GM19397 (cell line): ENCODE measurements at regions not wholly inside any gene's neighbourhood (a gene's known extent, or its start where the extent isn't known, plus 50 kb on each side); places are given as distances from the start of the nearest gene placed in this dataset.
"Not testable (repeated sequence)": the region's sequence is repeated elsewhere in the genome, so short reads cannot be mapped to it uniquely, and the experiment has no call there.

Experiments
- ATAC-seq: cut with Tn5 transposase; IDR thresholded peaks from one replicate; pipeline ENCODE4 v1.9.1; 2021; ENCODE audit warnings: mild to moderate bottlenecking, moderate library complexity; ENCODE audit not compliant: unreplicated experiment

DNA sequence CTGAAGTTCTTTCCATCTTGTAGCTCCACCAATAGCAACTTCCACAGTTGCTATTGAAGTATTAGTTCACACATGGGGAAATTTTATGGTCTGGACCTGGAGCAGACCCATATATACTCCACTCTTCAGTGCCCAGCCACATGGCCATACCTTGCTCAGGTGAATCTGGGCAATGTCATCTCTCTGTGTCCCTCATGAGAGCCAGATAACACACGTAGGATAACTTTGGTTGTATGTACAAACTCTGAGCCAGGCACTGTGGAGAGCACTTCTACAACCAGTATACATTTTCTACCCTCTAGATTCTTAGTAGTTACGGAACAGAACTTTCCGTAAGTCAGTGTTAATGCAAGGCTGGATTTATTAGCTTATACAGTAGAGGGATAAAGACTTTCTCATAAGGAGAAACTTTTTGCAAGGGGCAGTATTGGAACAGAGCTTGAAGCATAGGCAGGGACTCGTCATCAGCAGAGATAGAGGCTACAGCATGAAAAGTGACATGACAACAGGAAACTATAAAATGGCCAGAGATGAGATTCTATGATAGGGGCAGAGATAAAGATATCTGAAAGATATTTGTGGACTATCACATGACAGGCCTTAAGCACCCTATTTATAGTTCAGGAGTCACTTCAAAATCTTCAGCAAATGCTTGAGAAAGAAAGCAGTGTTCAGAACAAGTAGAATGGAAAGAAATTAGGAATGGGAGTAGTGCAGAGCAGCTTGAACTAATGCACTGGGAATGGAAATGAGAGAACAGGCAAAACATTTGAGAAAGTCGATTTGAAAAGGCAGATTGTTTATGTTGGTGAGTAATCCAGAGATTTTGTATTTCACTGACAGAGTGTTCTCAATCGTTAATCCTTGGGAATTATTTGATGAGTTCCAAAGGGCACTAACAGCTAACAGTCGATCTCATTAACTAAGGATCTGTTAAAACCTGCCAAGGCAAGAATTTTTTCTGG lies 481.8 kb downstream of the USP25 start:
- no peak for ATAC-seq

DNA sequence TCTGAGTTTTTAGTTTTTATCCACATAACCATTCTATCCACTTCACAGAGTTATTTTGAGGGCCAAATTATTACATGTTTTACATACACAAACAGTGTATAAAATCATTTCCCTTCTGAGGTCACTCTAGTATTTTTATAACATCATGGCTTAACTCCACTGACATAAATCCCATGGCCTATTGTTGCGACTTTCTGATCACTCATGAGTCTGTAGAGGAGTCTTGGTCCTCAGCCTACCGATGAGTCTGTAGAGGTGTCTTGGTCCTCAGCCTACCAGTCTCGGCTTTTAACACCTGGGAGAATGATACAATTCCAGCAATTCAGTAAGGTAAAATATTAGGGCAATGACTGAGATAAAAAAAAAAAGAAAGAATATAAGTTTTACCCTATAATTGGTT lies 483.7 kb downstream of the USP25 start:
- ATAC-seq = no peak

DNA sequence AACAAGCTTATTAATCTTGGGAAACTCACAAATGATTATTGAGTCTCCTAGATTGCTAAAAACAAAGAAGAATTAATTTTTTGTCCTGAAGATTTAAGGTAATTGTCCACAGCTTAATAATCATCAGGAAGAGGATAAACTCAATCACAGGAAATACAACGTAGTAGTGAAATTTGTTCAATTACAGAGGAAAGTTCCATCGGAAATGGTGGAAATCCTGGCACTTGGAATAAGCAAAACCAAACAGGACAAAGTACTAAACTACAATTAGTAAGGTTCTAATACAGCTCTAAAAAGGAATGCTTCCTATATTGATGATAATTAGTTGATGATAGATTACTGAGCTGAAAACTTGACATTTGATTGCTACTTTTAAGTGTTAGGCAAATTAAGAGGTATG lies 485.4 kb downstream of the USP25 start:
- ATAC-seq = no peak

DNA sequence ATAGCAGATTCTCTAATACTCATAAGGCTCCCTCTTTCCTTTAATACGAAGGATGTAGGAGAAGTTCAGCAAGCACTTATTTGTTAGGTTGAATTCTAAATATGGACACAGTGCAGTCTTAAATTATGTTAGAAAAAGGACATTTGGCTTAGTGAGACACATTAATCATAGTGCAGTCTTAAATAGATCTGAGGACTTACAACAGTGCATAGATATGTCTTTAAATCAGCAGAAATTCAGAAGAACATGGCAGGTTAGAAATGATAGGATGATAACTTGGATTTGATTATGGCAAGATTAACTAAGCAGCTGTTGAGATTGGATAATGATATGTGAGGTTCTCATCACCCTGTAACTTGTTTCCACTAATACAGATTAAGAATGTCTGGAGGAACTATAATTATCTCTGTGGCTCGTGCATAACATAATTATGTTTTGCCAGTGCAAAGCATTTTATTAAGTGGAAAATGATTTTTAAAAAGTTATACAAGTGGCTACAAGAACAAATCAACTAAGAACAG lies 485.9 kb downstream of the USP25 start:
- ATAC-seq = no peak

DNA sequence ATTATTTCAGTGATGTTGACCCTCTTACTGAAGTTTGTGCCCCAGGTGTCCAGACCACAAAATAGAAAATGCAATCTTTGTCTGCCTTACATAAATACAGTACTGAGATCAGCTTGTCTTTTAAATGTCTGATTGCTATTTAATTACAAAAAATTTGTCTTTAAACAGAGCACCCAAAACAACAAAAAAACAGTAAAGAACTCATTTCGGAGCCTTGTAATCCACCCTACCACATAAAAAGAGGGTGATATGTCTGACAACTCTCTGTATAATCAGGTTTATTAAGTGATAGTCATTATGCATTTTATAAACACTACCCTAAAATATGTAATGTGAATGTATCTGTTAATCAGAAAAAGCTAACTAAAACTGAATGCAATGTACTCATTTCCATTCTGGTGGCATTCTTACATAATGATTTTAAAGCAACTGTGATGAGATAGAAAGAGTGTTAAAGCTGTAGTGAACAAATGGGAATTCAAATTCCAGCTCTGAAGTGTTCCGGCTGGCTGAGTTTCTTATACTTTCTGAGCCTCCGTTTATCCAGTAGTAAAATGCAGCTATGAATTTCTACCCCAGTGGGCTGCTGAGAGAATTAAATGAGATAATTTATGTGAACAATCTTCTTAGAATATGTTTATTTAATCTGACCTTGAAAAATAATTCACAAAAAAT lies 486.6 kb downstream of the USP25 start:
- ATAC-seq = no peak

DNA sequence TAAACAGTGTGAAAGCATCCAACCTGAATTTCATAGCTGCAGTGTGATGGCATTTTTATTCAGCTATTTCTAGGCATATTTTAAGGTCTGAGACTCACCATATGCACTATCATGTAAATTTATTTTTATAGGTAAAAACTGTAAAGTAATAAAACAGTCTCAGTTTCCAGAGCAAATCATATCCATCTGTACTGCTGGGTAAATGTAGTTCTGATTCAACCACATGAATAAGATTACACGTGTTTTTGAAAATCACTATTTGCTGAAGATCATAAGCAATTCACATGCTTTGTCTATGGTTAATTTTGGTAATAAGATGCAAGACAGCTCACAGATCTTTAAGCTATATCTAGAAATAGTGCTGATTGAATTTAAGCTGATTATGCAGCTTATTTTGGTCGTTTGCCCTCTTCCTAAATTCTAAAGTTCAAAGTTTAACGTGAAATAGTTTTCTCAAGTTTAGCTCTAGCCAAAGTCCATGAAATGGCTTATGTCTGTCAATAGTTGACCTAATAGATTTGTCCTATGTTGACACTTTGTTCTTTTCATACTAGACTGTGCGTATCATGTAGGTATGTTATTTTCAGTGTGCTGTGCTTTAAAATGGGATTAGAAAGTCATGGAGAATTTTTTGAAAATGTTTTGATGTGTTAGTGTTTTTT lies 489.0 kb downstream of the USP25 start:
- ATAC-seq = no peak

DNA sequence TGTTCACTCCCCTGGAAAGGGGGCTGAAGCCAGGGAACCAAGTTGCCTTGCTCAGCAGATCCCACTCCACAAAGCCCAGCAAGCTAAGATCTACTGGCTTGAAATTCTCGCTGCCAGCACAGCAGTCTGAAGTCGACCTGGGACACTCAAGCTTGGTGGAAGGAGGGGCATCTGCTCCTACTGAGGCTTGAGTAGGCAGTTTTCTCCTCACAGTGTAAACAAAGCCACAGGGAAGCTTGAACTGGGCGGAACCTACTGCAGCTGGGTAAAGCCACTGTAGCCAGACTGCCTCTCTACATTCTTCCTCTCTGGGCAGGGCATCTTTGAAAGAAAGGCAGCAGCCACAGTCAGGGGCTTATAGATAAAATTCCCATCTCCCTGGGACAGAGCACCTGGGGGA lies 495.0 kb downstream of the USP25 start:
- not testable (repeated sequence) for ATAC-seq

DNA sequence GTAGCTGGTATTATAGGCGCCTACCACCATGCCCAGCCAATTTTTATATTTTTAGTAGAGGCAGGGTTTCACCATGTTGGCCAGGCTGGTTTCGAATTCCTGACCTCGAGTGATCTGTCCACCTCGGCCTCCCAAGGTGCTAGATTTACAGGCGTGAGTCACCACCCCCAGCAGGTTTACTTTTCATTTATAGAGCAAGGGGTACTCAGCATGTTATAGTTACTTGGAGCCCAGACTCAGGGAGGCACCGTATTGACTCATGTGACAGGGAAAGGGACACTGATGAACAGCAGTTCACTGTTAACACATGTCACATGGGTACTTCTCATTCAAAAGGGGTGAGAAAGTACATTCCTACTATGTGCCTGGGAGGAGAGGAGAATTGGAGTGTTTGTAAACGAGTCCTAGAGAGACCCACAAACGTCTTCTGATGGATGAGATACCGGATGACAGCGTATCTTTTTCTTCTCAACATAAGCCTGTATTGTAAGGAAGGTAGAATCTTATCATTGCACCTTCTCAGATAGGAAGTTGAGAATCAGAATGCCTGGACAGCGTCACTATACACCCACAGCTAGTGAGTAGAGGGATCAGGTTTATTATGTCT lies 510.0 kb downstream of the USP25 start:
- no peak for ATAC-seq

DNA sequence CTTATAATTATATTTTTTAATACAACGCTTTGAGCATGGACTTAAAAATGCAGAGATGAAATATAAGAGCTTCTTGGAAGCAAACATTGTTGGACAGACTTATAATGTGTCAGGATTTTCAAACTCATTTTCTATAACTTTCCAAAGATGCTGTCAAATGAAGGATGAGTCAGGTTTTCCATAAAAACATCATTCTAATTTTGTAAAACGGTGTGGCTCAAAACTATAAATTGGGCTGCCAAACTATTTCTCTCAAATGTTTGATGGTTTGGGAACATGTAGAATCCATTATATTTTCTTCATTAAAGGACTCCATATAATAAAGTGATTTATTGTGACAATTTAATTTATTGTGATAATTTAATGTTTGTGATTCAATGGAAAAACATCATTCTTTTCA lies 511.2 kb downstream of the USP25 start:
- ATAC-seq = no peak

DNA sequence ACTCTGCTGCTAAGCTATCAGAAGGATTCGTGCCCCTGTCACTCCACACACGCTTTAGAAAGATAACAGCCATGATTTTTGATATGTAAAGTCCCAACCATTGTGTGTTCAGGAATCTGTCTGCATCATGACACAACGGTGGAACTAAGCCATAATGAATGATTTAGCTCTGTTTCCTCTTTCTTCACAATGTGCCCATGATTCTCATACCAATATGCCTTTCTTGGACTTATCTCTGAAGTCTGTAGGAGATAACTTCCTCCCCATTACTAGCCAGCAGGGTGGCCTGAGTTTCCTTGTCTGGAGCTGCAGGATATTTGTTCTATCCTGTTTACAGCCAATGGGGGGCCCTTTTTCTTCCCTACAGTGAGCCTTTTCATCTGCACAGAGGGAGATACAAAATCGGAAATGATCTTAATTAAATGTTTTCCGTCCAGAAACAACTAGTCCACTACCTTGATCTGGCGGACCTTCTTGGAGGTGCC lies 511.7 kb downstream of the USP25 start:
- ATAC-seq = no peak

DNA sequence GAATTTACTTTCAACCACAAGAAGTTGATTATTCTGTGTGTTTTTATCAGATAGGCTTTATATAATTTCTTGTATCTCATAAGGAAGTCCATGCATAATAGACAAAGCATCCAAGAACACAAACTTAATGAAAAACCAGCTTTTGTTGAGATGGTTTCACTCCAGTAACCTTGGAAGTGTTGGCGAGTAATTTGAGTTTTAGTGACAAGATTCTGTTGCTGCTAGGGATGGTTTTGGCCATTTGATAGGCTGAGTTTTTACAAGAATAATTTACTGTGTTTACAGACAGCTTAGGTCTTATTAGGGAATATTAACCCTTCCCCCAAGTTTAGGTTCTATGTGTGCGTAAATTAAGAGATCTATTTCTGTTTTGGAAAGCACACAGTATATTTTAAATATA lies 513.6 kb downstream of the USP25 start:
- ATAC-seq = no peak

DNA sequence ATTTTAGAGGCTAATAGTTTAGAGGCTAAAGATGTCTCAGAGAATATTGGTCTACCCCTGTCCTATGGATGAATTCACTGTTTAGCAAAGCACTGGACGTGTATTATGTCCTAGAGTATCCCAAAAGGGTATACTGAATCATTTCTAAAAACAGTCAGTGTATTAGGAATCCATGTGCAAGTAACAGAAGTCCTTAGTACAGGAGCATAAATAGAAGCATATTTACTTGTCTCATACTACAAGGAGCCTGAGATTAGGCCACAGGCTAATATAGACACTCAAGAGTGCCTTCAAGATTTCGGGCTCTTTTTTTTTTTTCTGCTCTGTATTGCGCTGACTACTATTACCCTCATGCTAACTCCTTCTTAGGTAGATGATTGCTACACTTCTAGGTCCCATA lies 518.9 kb downstream of the USP25 start:
- ATAC-seq = no peak

DNA sequence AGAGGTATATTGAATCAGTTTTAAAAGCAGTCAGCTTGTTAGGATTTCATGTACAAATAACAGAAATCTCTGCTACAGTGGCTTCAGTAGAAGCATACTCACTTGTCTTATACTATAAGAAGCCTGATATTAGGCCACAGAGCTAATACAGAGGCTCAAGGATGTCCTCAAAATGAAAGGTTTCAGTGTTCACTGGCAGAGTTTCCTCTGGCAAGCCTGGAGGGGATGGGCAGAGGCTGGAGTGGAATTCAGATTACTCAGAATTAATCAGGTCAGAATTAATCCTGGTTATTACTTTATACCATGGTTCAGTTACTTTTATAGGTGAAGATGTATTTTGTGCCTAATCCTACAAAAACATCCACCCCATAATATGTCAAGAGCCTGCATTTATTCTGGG lies 520.5 kb downstream of the USP25 start:
- no peak for ATAC-seq

DNA sequence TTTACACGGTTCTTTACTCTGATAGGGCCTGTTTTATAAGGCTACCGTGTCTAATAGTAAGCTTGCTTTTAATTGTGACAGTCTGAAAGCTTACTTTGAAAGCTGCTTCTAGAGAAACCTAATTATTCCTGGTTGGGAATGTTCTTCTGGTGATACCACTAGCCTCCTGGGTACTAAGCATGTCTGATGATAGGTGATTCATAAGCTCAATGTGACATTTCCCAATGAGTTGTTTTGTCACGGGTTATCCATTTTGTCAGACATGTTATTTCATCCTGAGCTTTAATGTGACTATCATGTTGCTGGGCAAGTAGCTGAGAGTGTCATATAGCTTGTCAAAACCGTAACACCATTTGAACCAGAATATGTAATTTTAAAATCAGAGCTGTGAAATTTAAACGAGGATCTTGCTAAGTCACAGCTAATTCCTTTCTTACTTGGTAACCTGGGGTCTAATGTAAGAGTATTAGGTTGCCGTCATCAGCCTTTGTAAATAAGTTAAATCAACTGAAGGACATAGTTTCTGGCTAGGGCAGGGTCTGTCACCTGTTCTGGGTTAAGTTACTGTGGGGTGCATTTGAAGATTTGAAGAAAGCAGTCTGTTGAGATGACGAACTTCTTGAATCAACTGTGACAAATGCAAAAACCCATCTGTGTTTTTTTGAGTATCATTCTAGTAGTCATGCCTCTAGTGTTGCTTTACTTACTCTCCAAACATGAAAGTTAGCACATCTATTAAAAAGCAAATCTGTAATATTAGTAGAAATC lies 529.2 kb downstream of the USP25 start:
- ATAC-seq = no peak

DNA sequence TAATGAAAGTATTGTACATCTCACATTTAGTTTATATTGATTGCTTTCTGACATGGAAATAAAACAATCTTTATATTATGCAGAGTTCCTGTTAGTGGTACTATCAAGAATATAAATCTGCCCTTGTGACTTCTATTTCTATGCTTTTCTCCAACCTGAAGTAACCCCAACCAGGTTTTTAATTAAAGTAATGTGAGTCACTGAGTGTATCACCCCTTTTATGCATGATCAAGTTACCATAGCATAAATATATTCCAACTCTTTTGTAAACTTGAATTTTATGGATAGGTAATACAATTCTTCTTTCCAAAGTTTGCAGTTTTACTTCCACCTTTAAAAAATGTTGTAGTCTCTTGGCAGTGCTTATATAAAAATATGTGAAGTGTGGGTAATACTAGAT lies 532.3 kb downstream of the USP25 start:
- ATAC-seq = no peak

DNA sequence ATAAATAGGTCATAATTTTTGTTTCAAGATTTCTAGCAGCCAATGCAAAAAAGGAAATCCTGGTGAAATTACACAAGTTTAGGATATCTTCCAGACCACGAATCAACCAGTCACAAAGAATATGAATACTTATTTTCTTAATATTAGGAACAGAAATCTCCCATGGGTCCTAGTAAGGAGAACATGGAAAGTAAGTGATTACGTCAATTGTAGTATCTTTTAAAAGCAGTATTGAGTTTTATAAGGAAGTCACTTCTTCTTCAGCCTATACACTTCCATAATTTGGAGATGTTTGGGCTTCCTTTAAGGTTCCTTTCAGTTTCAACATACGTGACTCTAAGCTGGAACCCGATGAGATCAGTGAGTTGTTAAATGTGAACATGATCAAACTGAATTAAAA lies 534.5 kb downstream of the USP25 start:
- ATAC-seq = no peak

DNA sequence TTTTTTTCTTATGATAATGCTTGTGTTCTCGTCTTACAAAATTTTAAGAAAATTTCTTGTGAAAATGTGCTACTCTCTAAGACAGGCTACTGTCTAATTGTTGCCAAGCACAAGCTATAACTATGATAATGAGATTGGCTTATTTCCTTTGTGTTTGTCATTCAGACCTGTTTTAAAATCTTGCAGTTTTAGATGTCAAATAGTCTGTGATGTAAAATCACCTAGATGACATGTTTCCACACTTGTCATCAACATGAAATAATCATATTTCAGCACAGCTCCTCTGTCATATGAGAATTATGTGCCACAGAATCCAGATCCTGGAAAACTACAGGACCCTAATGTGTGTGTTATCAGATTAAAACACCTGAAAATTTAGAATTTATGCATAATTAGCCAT lies 539.7 kb downstream of the USP25 start:
- ATAC-seq = no peak

DNA sequence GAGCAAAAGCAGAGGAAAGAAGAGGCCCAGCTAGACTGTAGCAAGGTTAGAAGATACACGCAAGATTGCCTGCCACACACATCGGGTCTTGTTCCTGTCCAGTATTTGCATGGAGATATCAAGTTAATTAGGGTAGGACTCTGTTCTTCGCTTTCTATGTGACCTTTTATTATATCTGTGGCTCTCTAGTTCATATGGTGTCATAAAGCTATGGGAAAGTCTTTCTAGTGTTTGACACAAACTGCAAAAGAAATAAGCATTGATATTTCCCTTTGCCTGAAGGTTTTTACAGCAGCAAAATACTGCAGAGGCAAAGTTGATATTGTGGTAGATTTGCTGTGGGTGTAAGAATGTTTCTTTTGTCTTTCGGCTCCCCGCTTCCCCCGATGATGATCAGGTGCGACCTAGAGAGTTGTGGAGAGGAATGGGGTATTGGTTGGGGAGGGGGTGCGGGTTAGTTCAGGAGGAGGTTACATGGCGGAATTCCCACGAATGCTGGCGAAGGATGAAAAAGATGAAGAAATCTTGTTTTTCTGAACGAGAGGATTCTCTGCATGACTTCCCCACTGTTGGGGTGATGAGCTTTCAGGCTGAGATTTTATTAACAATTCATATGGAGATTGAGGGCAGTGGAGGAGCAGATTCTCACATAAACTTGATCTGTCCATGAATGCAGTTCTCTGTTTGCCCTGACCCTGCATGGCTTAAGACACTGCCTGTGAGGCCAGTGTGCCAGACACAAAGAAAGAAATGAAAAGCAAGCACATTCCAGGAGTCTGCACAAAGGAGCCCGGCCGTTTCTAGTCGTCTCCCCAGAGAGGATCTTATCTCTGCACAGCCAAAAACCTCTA lies 550.2 kb downstream of the USP25 start:
- ATAC-seq = no peak

DNA sequence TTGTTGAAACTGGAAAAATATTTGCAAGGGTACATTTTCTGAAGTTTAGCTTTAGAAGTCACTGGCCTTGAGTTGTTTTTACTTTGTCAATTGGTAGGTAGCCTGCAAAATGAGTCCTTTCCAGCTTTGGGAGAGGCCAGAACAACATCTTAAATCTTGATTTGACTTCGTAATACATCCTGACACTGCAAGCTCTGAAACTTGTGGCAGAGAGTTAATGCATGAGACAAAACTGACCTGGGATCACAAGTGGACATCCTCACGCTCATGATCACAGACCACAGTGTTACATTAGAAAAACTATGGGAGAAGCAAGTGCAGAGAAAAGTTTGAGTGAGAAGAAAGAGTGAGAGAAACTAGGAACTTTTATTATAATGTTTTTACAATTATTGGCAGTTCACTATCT lies 550.9 kb downstream of the USP25 start:
- ATAC-seq = no peak
